ENCODE measurements at regions not wholly inside any gene's neighbourhood (a gene's known extent, or its start where the extent isn't known, plus 50 kb on each side); places are given as distances from the start of the nearest gene placed in this dataset.

- TF ChIP-seq KDM2A (CRISPR knock-in tag; IDR thresholded peaks at IDR 0.05; ENCODE audit: borderline replicate concordance, low read depth) (no peak), EP300 (IDR thresholded peaks at IDR 0.05; ENCODE audit: low read depth in 2 of 2, low read length in 2 of 2) (no peak), EP300 (CRISPR knock-in tag; IDR thresholded peaks at IDR 0.05; ENCODE audit: borderline replicate concordance) (no peak), RBM39 (IDR thresholded peaks at IDR 0.05; ENCODE audit: low read depth, low read length, poor library complexity, severe bottlenecking) (no peak), HMGXB3 (CRISPR knock-in tag; IDR thresholded peaks at IDR 0.05; ENCODE audit: borderline replicate concordance) (no peak), ZNF75D (CRISPR knock-in tag; IDR thresholded peaks at IDR 0.05; ENCODE audit: borderline replicate concordance) (no peak)
These were observed 244.3 kb downstream of the CSNK1G3 start for GRCh38 chr5:123756318-123756665.
